Limb (tissue), 2 donors: ENCODE measurements at regions not wholly inside any gene's neighbourhood (a gene's known extent, or its start where the extent isn't known, plus 50 kb on each side); places are given as distances from the start of the nearest gene placed in this dataset.
"Not testable (repeated sequence)": the region's sequence is repeated elsewhere in the genome, so short reads cannot be mapped to it uniquely, and the experiment has no call there.

ENCODE experiments used
- DNase-seq, 2 donors: peaks; one replicate each; pipeline ENCODE4 v3.0.0-alpha.2; 2016; ENCODE audit errors: extremely low spot score in 2 of 2

- no peak for DNase-seq
Observed at GRCh38 chrX:2640436-2641150, 50.5 kb upstream of the CD99 start.

DNA sequence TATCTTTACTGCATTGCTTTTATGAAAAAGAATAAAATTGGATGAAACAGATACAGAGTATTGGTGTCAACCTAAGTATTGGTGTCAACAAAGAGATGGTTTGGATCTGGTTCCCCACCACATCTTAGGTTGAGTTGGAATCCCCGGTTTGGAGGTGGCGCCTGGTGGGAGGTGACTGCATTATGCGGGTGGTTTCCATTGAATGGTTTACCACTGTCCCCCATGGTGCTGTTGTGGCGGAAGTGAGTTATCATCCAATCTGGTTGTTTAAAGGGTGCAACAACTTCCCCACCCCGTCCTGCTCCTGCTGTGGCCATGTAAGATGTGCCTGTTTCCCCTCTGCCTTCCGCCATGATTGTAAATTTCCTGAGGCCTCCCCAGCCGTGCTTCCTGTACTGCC, 52.8 kb upstream of the CD99 start:
- no peak for DNase-seq

DNA sequence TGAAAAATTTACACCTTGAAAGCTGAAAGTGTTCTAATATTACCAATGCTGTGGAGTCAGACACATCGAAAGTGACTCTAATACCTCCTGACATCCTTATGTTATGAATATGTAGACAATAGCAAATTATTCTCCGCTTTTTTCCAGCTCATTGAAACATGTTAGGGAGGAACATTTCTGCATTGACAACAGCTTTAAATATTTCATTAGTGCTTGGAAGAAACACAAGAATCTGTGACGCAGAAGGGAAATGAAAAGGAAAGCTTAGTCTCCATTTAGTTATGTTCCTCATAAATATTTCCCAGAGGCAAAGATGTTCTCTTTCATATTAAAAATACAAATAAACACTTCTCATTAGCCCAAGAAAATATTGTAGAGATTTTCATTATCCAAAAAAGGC, 55.8 kb upstream of the CD99 start:
- no peak for DNase-seq

- DNase-seq, result no peak
Observed at GRCh38 chrX:2632533-2633504, 58.3 kb upstream of the CD99 start.

DNA sequence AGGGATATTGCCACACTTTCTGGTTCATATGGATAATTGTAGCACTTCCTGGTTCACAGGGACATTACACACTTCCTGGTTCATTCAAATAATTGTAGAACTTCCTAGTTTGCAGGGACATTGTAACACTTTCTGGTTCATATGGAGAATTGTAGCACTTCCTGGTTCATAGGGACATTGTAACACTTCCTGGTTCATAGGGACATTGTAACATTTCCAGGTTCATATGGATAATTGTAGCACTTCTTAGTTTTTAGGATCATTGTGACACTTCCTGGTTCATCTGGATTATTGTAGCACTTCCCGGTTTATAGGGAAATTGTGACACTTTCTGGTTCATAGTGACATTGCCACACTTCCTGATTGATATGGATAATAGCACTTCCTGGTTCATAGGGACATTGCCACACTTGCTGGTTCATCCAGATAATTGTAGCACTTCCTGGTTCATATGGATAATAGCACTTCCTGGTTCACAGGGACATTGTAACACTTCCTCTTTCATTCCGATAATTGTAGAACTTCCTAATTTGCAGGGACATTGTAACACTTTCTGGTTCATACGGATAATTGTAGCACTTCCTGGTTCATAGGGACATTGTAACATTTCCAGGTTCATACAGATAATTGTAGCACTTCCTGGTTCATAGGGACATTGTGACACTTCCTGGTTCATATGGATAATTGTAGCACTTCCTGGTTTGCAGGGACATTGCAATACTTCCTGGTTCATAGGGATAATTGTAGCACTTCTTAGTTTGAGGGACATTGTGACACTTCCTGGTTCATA, 59.2 kb upstream of the CD99 start:
- no peak for DNase-seq

DNA sequence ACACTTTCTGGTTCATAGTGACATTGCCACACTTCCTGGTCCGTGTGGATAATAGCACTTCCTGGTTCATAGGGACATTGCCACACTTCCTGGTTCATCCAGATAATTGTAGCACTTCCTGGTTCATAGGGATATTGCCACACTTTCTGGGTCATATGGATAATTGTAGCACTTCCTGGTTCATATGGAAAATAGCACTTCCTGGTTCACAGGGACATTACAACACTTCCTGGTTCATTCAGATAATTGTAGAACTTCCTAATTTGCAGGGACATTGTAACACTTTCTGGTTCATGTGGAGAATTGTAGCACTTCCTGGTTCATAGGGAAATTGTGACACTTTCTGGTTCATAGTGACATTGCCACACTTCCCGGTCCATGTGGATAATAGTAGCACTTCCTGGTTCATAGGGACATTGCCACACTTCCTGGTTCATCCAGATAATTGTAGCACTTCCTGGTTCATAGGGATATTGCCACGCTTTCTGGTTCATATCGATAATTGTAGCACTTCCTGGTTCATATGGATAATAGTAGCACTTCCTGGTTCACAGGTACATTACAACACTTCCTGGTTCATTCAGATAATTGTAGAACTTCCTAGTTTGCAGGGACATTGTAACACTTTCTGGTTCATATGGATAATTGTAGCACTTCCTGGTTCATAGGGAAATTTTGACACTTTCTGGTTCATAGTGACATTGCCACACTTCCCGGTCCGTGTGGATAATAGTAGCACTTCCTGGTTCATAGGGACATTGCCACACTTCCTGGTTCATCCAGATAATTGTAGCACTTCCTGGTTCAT, 60.0 kb upstream of the CD99 start:
- DNase-seq, result not testable (repeated sequence)

GRCh38 chrX:2630008-2630934, 60.8 kb upstream of the CD99 start:
- not testable (repeated sequence) for DNase-seq

DNA sequence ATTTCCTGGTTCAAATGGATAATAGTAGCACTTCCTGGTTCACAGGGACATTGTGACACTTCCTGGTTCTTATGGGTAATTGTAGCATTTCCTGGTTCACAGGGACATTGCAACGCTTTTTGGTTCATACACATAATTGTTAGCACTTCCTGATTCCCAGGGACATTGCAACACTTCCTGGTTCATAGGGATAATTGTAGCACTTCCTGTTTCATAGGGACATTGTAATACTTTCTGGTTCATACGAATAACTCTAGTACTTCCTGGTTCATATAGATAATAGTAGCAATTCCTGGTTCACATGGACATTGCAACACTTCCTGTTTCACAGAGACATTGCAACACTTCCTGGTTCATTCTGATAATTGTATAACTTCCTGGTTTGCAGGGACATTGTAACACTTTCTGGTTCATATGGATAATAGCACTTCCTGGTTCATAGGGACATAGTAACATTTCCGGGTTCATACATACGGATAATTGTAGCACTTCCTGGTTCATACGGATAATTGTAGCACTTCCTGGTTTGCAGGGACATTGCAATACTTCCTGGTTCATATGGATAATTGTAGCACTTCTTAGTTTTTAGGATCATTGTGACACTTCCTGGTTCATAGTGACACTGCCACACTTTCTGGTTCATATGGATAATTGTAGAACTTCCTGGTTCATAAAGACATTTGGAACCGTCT, 61.6 kb upstream of the CD99 start:
- DNase-seq, result no peak

- no peak for DNase-seq
Observed at GRCh38 chrX:2628751-2629315, 62.3 kb upstream of the CD99 start.

DNA sequence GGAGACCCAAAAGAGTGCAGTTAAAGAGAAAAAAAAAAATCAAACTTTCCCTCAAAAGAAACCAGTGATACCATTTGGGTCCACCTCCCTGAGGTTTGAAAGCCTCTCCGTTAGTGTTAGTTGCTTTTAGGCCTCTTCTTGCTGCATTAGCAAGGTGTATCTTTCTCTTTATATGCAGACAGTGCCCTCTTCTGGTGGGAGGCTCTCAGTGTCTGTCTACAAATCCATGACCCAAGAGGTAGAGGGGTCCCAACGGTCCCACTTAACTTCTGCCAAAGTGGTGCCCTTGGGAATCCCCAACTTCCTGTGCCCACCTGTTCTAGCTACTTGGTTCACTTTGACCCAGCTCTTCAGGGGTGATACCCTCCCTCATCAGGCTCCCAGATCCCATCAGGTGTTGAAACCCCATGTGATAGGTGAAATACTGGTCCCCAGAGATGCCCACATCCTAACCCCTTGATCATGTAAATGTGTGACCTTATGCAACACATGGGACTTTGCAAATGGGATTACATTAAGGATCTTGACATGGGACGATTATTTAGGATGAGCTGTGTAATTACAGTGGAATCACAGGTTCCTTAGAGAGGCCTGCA, 63.7 kb upstream of the CD99 start:
- DNase-seq, result peak in 1 of 2 donors; percentile 41

GRCh38 chrX:2626750-2627149, 64.3 kb upstream of the CD99 start:
- no peak for DNase-seq

GRCh38 chrX:2620576-2620975, 70.5 kb upstream of the CD99 start:
- no peak for DNase-seq

- no peak for DNase-seq
Observed at GRCh38 chrX:2618516-2618915, 72.6 kb upstream of the CD99 start.

DNA sequence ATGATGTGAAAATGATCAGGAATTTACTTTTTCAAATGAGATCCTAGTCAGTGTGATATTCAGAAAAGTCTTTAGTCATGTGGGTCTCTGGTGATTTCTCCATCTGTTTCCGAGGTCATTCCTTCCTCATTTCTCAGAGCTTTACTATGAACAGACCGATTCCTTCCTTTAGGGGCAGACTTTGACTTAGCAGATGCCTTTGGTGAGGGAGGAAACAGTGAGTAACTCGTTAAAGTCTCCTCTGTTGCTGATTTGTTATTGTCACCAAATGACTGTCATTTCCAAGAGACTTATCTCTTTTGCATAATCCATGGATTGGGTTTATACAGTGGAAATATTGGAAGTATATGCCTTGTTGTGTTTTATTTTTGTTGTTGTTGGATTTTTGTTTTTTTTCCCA, 76.2 kb upstream of the CD99 start:
- DNase-seq, result peak in 1 of 2 donors; percentile 54

DNA sequence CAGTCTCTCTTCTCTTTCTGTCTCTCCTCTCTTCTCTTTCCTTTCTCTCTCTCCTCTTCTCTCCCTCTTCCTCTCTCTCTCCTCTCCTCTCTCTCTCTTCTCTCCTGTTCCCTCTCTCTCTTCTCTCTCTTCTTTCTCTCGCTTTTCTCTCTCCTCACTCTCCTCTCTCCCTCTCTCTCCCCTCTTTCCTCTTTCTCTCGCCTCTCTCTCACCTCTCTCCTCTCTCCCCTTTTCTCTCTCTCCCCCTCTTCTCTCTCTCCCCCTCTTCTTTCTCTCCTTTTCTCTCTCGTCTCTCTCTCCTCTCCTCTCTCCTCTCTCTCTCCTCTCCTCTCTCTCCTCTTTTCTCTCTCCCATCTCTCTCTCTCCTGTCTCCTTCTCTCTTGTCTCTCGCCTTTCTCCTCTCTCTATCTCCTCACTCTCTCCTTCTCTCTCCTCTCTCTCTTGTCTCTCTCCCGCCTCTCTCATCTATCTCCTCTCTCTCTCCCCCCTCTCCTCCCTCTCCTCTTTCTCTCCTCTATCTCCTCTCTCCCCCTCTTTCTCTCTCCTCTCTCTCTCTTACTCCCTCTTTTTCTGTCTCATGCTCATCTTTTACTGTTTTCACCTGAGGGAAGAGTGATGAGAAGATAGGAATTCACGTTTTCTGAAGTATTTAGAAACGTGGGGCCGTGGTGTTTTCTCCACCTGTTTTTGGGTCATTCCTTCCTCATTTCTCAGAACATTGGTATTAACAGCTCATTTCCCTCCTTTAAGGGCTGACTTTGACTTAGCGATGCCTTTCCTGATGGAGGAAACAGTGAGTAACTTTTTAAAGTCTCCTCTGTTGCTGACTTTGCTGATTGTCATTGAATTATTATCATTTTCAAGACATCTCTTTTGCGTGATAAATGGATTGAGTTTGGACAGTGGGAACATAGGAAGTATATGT, 80.6 kb upstream of the CD99 start:
- no peak for DNase-seq

DNA sequence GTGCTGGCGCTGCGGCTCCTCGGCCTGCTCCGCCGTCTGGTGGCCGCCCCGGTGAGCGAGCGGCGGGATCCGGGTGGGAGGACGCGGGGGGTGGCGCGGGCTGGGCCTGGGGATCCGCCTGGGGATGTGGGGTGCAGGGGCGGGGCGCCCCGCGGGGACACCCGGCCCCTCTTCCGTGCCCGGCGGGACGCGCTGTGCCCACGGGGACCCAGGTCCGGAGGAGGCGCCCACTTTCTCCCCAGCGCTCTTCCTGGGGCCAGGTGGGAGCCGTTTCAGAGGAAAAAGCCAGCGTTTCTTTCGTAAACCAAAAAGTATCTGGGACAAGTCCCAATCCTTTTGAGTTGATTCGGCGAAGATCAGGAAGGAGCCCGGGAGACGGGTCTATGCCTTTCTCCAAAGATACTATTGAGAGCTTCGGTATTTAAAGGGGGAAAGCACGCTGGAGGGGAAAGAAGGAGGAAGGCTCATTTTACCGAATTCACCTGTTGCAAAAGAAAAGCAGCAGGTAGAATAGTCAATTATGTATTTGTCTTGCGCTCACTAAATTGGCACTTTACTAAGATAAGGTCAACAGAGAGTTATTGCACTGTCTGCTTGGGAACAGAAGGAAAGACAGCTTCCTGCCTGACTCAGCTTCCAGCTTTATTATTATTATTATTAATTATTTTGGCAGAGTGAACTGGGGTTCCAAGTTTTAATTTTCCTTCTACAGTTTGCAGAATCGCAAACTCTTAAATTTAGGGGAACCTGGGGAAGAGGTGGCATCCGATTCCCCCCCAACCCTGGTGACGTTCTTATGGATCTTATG, 81.5 kb upstream of the CD99 start:
- DNase-seq, result peak in 1 of 2 donors; percentile 19
